ENCODE measurements at regions not wholly inside any gene's neighbourhood (a gene's known extent, or its start where the extent isn't known, plus 50 kb on each side); places are given as distances from the start of the nearest gene placed in this dataset.

GRCh38 chr4:14524276-14524675, 478.0 kb upstream of the CPEB2 start (continued):
- TF ChIP-seq KDM4A (IDR thresholded peaks at IDR 0.05; ENCODE audit: low read depth, low read length, severe bottlenecking) (no peak), RXRA (IDR thresholded peaks at IDR 0.05; ENCODE audit: insufficient read depth, low read depth, low read length) (no peak), CBX5 (IDR thresholded peaks at IDR 0.05; ENCODE audit: low read depth, low read length) (no peak), CREB1 (IDR thresholded peaks at IDR 0.05) (no peak), POLR2AphosphoS5 (IDR thresholded peaks at IDR 0.05; ENCODE audit: low read depth, low read length) (no peak), RNF2 (IDR thresholded peaks at IDR 0.05; ENCODE audit: borderline replicate concordance, low read depth, low read length, missing control alignments, poor library complexity, severe bottlenecking) (no peak), BCL11A (IDR thresholded peaks at IDR 0.05; ENCODE audit: low read depth in 2 of 2, low read length in 2 of 2) (no peak), POLR2A (IDR thresholded peaks at IDR 0.05; ENCODE audit: control extremely low read depth in 1 of 2, low read depth in 2 of 2, low read length in 2 of 2) (no peak)

All from H1 (cell line).